BE2C (cell line): ENCODE measurements at regions not wholly inside any gene's neighbourhood (a gene's known extent, or its start where the extent isn't known, plus 50 kb on each side); places are given as distances from the start of the nearest gene placed in this dataset.
"Not testable (repeated sequence)": the region's sequence is repeated elsewhere in the genome, so short reads cannot be mapped to it uniquely, and the experiment has no call there.

Experiments used
- DNase-seq: peaks from one replicate; pipeline ENCODE4 v3.0.0-alpha.2; 2020
- H3K27me3 ChIP-seq: fragments of 250-450 bp; sonication (Bioruptor Pico); 2 replicates; pipeline ENCODE4 v1.5.1; 2020; ENCODE audit warnings: mild to moderate bottlenecking
- H3K36me3 ChIP-seq: fragments of 250-450 bp; sonication (Bioruptor Pico); 2 replicates; pipeline ENCODE4 v1.5.1; 2020; ENCODE audit warnings: mild to moderate bottlenecking
- H3K4me1 ChIP-seq: fragments of 250-450 bp; sonication (Bioruptor Pico); 2 replicates; pipeline ENCODE4 v1.5.1; 2020
- H3K4me3 ChIP-seq: 2 replicates; pipeline ENCODE4 v1.5.1; 2011; ENCODE audit warnings: low read depth, low read length
- H3K9me3 ChIP-seq: fragments of 250-450 bp; sonication (Bioruptor Pico); 2 replicates; pipeline ENCODE4 v1.5.1; 2020
- CTCF ChIP-seq: IDR thresholded peaks from 2 replicates; pipeline ENCODE4 v1.5.1; 2012; ENCODE audit warnings: mild to moderate bottlenecking, low read depth, low read length

DNA sequence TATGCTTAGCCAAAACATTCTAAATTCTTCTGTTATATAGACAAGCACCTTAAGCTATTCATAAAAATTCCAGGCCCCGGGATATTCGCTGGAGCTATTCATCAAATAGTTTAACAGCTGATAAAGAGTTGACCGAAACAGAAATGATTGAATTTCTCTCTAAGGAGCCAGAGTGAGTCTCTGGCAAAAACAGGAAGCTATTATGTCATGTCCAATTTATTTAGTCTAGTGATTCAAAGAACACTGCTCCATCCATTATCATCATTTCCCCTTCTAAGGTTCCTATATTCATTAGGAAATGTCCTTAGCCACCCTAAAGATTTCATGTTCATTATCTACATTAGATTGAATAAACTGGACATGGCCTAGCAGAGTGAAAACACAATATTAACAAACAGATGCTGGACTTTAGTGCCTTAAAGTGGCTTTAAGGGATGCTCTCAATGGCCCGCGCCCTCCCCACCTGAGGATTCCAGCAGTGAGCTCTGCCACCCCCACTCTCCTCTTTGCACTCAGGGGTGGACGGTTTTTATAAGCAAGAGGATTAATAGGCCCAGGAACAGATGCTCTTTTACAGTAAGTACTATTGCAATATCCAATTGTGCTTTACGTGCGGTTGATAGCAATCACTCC, 122.1 kb upstream of the RGS1 start:
- H3K4me3 ChIP-seq = no peak overlapping the region
- peaks cover 15% of the 10 kb centered on the region for H3K27me3 ChIP-seq
- no peak for TF ChIP-seq CTCF
- H3K4me1 ChIP-seq = peaks cover 20% of the 10 kb centered on the region
- H3K9me3 ChIP-seq = no peaks in the 10 kb centered on the region
- H3K36me3 ChIP-seq = no peaks in the 10 kb centered on the region
- DNase-seq = peak; percentile 75

DNA sequence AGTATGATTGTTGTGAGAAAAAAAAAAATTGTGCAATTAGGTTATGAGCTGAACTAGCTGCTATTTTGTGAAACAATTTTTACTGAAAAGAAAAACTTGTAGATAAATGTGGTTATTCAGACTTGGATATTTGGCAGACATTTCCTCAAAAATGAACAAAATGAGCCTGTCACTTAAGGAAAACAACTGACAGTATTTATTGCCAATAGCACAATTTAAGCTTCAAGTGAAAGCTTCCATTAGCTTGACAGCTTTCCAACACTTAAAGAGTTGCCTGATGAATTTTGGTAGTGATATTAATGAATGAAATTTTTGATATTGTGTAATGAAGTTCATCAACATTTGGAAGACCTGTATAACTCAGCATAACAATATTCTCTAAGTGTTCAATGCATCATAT, 116.1 kb upstream of the RGS1 start:
- Histone ChIP-seq H3K36me3 (no peaks in the 10 kb centered on the region), H3K4me1 (peaks cover 3% of the 10 kb centered on the region), H3K9me3 (no peaks in the 10 kb centered on the region), H3K27me3 (no peaks in the 10 kb centered on the region), H3K4me3 (no peak overlapping the region)
- DNase-seq = no peak
- TF ChIP-seq CTCF = no peak

DNA sequence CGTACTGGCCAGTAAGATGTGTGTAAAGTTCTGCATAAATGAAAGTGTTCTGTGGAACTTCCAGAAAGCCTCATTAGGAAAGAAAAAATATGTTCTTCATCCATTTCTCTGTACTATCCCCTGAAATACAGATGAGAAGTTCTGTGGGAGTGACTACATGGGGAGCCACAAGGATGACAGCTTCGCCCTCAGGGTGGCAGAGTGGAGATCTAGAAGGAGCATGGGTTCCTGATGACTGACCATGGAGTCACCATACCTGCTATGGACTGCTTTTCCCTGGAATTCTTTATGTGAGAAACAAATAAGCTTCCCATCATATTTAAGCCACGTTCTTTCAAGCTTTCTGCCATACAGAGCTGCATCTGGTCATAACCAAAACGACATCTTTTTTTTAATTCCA, 113.9 kb upstream of the RGS1 start:
- TF ChIP-seq CTCF = no peak
- Histone ChIP-seq H3K4me1 (no peaks in the 10 kb centered on the region), H3K27me3 (no peaks in the 10 kb centered on the region), H3K36me3 (no peaks in the 10 kb centered on the region), H3K9me3 (no peaks in the 10 kb centered on the region), H3K4me3 (no peak overlapping the region)
- no peak for DNase-seq

DNA sequence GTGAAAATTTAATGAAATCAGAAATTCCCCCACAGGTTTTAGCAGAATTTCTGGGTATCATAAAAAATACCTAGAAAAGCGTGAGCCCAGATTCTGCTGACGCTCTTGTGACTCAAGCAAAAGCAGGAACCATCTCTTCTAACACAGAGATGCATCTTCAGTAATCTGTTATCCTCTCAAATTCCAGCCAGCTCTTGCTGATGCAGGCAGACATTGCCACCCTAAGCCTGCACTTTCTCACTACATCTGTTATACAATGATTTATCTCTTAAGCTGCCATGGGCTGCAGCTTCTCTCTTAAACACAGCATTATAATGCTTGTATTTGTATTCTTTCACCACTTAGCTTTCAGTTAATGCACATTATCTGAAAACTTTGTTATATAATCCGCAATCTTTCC, 113.0 kb upstream of the RGS1 start:
- TF ChIP-seq CTCF = peak; percentile 18; the same call in 1 of the 2 replicates
- Histone ChIP-seq H3K9me3 (no peaks in the 10 kb centered on the region), H3K4me3 (no peak overlapping the region), H3K4me1 (no peaks in the 10 kb centered on the region), H3K27me3 (no peaks in the 10 kb centered on the region), H3K36me3 (no peaks in the 10 kb centered on the region)
- DNase-seq = no peak

GRCh38 chr1:192463661-192464060, 111.9 kb upstream of the RGS1 start:
- no peak for DNase-seq
- Histone ChIP-seq H3K36me3 (no peaks in the 10 kb centered on the region), H3K4me1 (no peaks in the 10 kb centered on the region), H3K9me3 (no peaks in the 10 kb centered on the region), H3K4me3 (no peak overlapping the region), H3K27me3 (no peaks in the 10 kb centered on the region)
- TF ChIP-seq CTCF = no peak

DNA sequence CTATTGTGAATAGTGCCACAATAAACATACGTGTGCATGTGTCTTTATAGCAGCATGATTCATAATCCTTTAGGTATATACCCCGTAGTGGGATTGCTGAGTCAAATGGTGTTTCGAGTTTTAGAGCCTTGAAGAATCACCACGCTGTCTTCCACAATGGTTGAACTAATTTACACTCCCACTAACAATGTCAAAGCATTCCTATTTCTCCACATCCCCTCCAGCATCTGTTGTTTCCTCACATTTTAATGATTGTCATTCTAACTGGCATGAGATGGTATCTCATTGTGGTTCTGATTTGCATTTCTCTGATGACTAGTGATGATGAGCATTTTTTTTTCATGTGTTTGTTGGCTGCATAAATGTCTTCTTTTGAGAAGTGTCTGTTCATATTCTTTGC, 110.4 kb upstream of the RGS1 start:
- H3K27me3 ChIP-seq, H3K9me3 ChIP-seq, H3K36me3 ChIP-seq, H3K4me3 ChIP-seq, H3K4me1 ChIP-seq, DNase-seq: not testable (repeated sequence)
